ENCODE measurements at regions not wholly inside any gene's neighbourhood (a gene's known extent, or its start where the extent isn't known, plus 50 kb on each side); places are given as distances from the start of the nearest gene placed in this dataset.

- Histone ChIP-seq H3K36me3 (ENCODE audit: control insufficient read depth, insufficient read depth, low read length) (no peaks in the 10 kb centered on the region), H3K27ac (no peak overlapping the region), H3K9ac (no peak overlapping the region), H3K4me1 (no peaks in the 10 kb centered on the region), H3K4me2 (ENCODE audit: low read length) (no peak overlapping the region), H3K4me3 (ENCODE audit: low read depth, low read length) (no peak overlapping the region), H3K79me2 (no peaks in the 10 kb centered on the region), H3K27me3 (ENCODE audit: control insufficient read depth, insufficient read depth, low read length) (no peaks in the 10 kb centered on the region), H3K9me3 (ENCODE audit: control insufficient read depth, low read length) (no peaks in the 10 kb centered on the region), H2AFZ (no peak overlapping the region)
- TF ChIP-seq CTCF (IDR thresholded peaks at IDR 0.05), result no peak
These were observed 118.7 kb downstream of the ZIC3 start for GRCh38 chrX:137684591-137684990.

GRCh38 chrX:137695417-137695816, 129.5 kb downstream of the ZIC3 start:
- Histone ChIP-seq H3K4me2 (ENCODE audit: low read length) (no peak overlapping the region), H3K36me3 (ENCODE audit: control insufficient read depth, insufficient read depth, low read length) (no peaks in the 10 kb centered on the region), H3K9ac (no peak overlapping the region), H3K9me3 (ENCODE audit: control insufficient read depth, low read length) (no peaks in the 10 kb centered on the region), H3K4me3 (ENCODE audit: low read depth, low read length) (no peak overlapping the region), H2AFZ (no peak overlapping the region), H3K27ac (no peak overlapping the region), H3K4me1 (no peaks in the 10 kb centered on the region), H3K27me3 (ENCODE audit: control insufficient read depth, insufficient read depth, low read length) (no peaks in the 10 kb centered on the region), H3K79me2 (no peaks in the 10 kb centered on the region)
- TF ChIP-seq CTCF (IDR thresholded peaks at IDR 0.05), result no peak

- no peaks in the 10 kb centered on the region for H3K27me3 ChIP-seq (ENCODE audit: control insufficient read depth, insufficient read depth, low read length)
- H3K36me3 ChIP-seq (ENCODE audit: control insufficient read depth, insufficient read depth, low read length), result no peaks in the 10 kb centered on the region
- H3K9ac ChIP-seq, result no peak overlapping the region
- no peak overlapping the region for H3K27ac ChIP-seq
- H3K79me2 ChIP-seq, result no peaks in the 10 kb centered on the region
- no peak overlapping the region for H2AFZ ChIP-seq
- no peaks in the 10 kb centered on the region for H3K9me3 ChIP-seq (ENCODE audit: control insufficient read depth, low read length)
- H3K4me2 ChIP-seq (ENCODE audit: low read length), result no peak overlapping the region
- H3K4me1 ChIP-seq, result no peaks in the 10 kb centered on the region
- no peak for TF ChIP-seq CTCF (IDR thresholded peaks at IDR 0.05)
- H3K4me3 ChIP-seq (ENCODE audit: low read depth, low read length), result no peak overlapping the region
These were observed 141.4 kb downstream of the ZIC3 start for GRCh38 chrX:137707348-137707747.

- no peak for TF ChIP-seq CTCF (IDR thresholded peaks at IDR 0.05)
- Histone ChIP-seq H3K4me1 (no peaks in the 10 kb centered on the region), H3K79me2 (no peaks in the 10 kb centered on the region), H3K36me3 (ENCODE audit: control insufficient read depth, insufficient read depth, low read length) (no peaks in the 10 kb centered on the region), H3K4me3 (ENCODE audit: low read depth, low read length) (no peak overlapping the region), H3K27ac (no peak overlapping the region), H3K9ac (no peak overlapping the region), H3K9me3 (ENCODE audit: control insufficient read depth, low read length) (no peaks in the 10 kb centered on the region), H2AFZ (no peak overlapping the region), H3K4me2 (ENCODE audit: low read length) (no peak overlapping the region), H3K27me3 (ENCODE audit: control insufficient read depth, insufficient read depth, low read length) (no peaks in the 10 kb centered on the region)
These were observed 176.9 kb downstream of the ZIC3 start for GRCh38 chrX:137742846-137743245.

- Histone ChIP-seq H3K36me3 (ENCODE audit: control insufficient read depth, insufficient read depth, low read length) (no peaks in the 10 kb centered on the region), H3K79me2 (no peaks in the 10 kb centered on the region), H3K9me3 (ENCODE audit: control insufficient read depth, low read length) (no peaks in the 10 kb centered on the region), H3K27ac (no peak overlapping the region), H3K9ac (no peak overlapping the region), H3K4me3 (ENCODE audit: low read depth, low read length) (no peak overlapping the region), H2AFZ (no peak overlapping the region), H3K4me1 (no peaks in the 10 kb centered on the region), H3K4me2 (ENCODE audit: low read length) (no peak overlapping the region), H3K27me3 (ENCODE audit: control insufficient read depth, insufficient read depth, low read length) (no peaks in the 10 kb centered on the region)
- no peak for TF ChIP-seq CTCF (IDR thresholded peaks at IDR 0.05)
These were observed 177.5 kb downstream of the ZIC3 start for GRCh38 chrX:137743414-137743813.

Measured in parathyroid adenoma (tissue), 2 donors.